Tibial artery (tissue), 4 donors: ENCODE measurements at regions not wholly inside any gene's neighbourhood (a gene's known extent, or its start where the extent isn't known, plus 50 kb on each side); places are given as distances from the start of the nearest gene placed in this dataset.

Experiments used
- DNase-seq, 2 donors: peaks; one replicate each; pipeline ENCODE4 v3.0.0-alpha.2; 2019
- H3K27ac ChIP-seq, 2 donors: fragments of 200-600 bp; sonication (generic) in 1 of 2; 1 replicate in 1 of 2; 2 replicates in 1 of 2; pipeline ENCODE4 v1.5.1; 2018 to 2019; ENCODE audit warnings: mild to moderate bottlenecking in 1 of 2
- H3K27me3 ChIP-seq, 2 donors: fragments of 200-600 bp; sonication (generic) in 1 of 2; one replicate each; pipeline versions ENCODE4 v1.5.1 to v1.6.0; 2016 to 2019
- H3K36me3 ChIP-seq, 3 donors: fragments of 200-600 bp; sonication (generic) in 2 of 3; one replicate each; pipeline ENCODE4 v1.5.1; 2016 to 2019; ENCODE audit warnings: mild to moderate bottlenecking in 2 of 3
- H3K4me1 ChIP-seq, 4 donors: fragments of 200-600 bp; sonication (generic) in 2 of 4; 1 replicate in 3 of 4; 2 replicates in 1 of 4; pipeline ENCODE4 v1.5.1; 2016 to 2019
- H3K4me3 ChIP-seq, 2 donors: fragments of 200-600 bp; sonication (generic) in 1 of 2; 1 replicate in 1 of 2; 2 replicates in 1 of 2; pipeline ENCODE4 v1.5.1; 2018 to 2019; ENCODE audit warnings: mild to moderate bottlenecking in 2 of 2
- H3K9me3 ChIP-seq, 3 donors: fragments of 200-600 bp; sonication (generic) in 1 of 3; one replicate each; pipeline ENCODE4 v1.5.1; 2016 to 2019
- CTCF ChIP-seq, 2 experiments: fragments of 200-600 bp in 1 of 2; fragments of 450-650 bp in 1 of 2; IDR thresholded peaks; one replicate each; pipeline ENCODE4 v1.5.1; 2017 to 2019; ENCODE audit warnings: antibody characterized with exemption in 2 of 2, mild to moderate bottlenecking in 1 of 2, moderate library complexity in 1 of 2
- intact Hi-C: fragments of 100-400 bp; cut with DNase I; formaldehyde crosslinking; loops from one replicate; pipeline ENCODE4 v1.15.0; 2023; ENCODE audit warnings: low total_unique reads

- no peak overlapping the region for H3K27ac ChIP-seq
- no peaks in the 10 kb centered on the region for H3K9me3 ChIP-seq
- no peak overlapping the region for H3K4me3 ChIP-seq
- DNase-seq = no peak
- H3K36me3 ChIP-seq = no peaks in the 10 kb centered on the region
- intact Hi-C loops = no loop called here
- no peak for TF ChIP-seq CTCF (IDR thresholded peaks at IDR 0.05)
- H3K27me3 ChIP-seq = no peaks in the 10 kb centered on the region
- no peaks in the 10 kb centered on the region for H3K4me1 ChIP-seq
Observed at GRCh38 chr1:115164940-115165705, 75.8 kb upstream of the TSPAN2 start.

DNA sequence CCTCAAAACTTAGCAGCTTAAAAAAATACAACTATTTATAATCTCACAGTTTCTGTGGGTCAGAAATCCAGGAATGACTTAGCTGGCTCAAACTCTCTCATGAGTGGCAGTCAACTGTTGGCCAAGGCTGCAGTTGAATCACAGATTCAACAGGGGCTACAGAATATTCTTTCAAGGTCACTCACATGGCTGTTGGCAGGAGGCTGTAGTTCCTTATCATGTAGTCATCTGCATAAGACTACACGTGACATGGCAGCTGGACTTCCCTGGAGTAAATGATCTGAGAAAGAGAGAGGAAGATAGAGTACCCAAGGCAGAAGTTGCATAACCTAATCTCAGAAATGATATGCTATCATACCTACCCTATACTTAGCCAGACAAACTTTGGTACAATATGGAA is 75.2 kb upstream of the TSPAN2 start:
- DNase-seq = peak; percentile 69 to 84
- intact Hi-C loops = no loop called here

GRCh38 chr1:115160728-115161127 is 71.4 kb upstream of the TSPAN2 start:
- Histone ChIP-seq H3K27me3 (no peaks in the 10 kb centered on the region), H3K4me3 (no peak overlapping the region), H3K27ac (no peak overlapping the region), H3K36me3 (no peaks in the 10 kb centered on the region), H3K4me1 (peaks cover 0 to 15% (median 4%) of the 10 kb centered on the region in 4 donors), H3K9me3 (no peaks in the 10 kb centered on the region)
- no peak for DNase-seq
- TF ChIP-seq CTCF (IDR thresholded peaks at IDR 0.05) = no peak
- intact Hi-C loops = no loop called here

More for the DNA sequence above, 75.2 kb upstream of the TSPAN2 start:
- TF ChIP-seq CTCF (IDR thresholded peaks at IDR 0.05) = no peak
- Histone ChIP-seq H3K9me3 (no peaks in the 10 kb centered on the region), H3K27ac (no peak overlapping the region), H3K27me3 (no peaks in the 10 kb centered on the region), H3K4me3 (no peak overlapping the region), H3K4me1 (no peaks in the 10 kb centered on the region), H3K36me3 (no peaks in the 10 kb centered on the region)

DNA sequence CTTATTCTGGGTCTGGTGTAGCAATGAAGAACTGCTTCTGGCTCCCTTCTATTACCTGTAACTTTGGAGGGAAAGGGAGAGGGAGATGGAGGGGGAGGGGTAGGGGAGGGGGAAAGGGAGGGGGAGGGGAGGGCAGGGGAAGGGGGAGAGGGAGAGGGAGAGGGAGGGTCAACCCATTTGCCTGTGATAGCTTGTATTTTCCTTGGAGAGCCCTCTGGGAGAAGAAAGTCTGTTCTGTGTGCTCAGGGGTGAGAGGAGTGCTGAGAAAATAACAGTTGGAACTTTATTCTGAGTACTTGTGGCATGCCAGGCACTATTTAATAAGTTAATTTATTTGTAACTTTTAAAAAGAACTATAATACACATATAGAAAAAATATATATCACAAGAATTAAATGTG is 70.7 kb upstream of the TSPAN2 start:
- H3K36me3 ChIP-seq = no peaks in the 10 kb centered on the region
- TF ChIP-seq CTCF (IDR thresholded peaks at IDR 0.05) = no peak
- no peaks in the 10 kb centered on the region for H3K27me3 ChIP-seq
- H3K4me1 ChIP-seq = peaks cover 0 to 15% (median 4%) of the 10 kb centered on the region in 4 donors
- H3K4me3 ChIP-seq = no peak overlapping the region
- intact Hi-C loops = no loop called here
- DNase-seq = no peak
- no peaks in the 10 kb centered on the region for H3K9me3 ChIP-seq
- no peak overlapping the region for H3K27ac ChIP-seq

- H3K9me3 ChIP-seq = no peaks in the 10 kb centered on the region
- peaks cover 0 to 15% (median 4%) of the 10 kb centered on the region in 4 donors for H3K4me1 ChIP-seq
- no peak for TF ChIP-seq CTCF (IDR thresholded peaks at IDR 0.05)
- no peak overlapping the region for H3K4me3 ChIP-seq
- intact Hi-C loops = no loop called here
- H3K27ac ChIP-seq = peak overlapping the region; percentile 10 to 39
- H3K27me3 ChIP-seq = no peaks in the 10 kb centered on the region
- no peaks in the 10 kb centered on the region for H3K36me3 ChIP-seq
- peak; percentile 63 to 86 for DNase-seq
Observed at GRCh38 chr1:115158181-115158580, 68.9 kb upstream of the TSPAN2 start.
